GM18508 (cell line): ENCODE measurements at regions not wholly inside any gene's neighbourhood (a gene's known extent, or its start where the extent isn't known, plus 50 kb on each side); places are given as distances from the start of the nearest gene placed in this dataset.
"Not testable (repeated sequence)": the region's sequence is repeated elsewhere in the genome, so short reads cannot be mapped to it uniquely, and the experiment has no call there.

Experiments used
- ATAC-seq: cut with Tn5 transposase; IDR thresholded peaks from one replicate; pipeline ENCODE4 v1.9.1; 2021; ENCODE audit warnings: moderate number of reproducible peaks; ENCODE audit not compliant: insufficient read depth, unreplicated experiment

GRCh38 chr2:17460371-17461086, 57.7 kb downstream of the RAD51AP2 start:
- ATAC-seq, result no peak

- no peak for ATAC-seq
Measured at GRCh38 chr2:17455343-17455742, 62.9 kb downstream of the RAD51AP2 start.

GRCh38 chr2:17446191-17446590, 72.0 kb downstream of the RAD51AP2 start:
- ATAC-seq, result not testable (repeated sequence)

GRCh38 chr2:17445744-17446143, 72.5 kb downstream of the RAD51AP2 start:
- no peak for ATAC-seq

- ATAC-seq, result no peak
Measured at GRCh38 chr2:17442334-17442733, 75.9 kb downstream of the RAD51AP2 start.

GRCh38 chr2:17441790-17442189, 76.5 kb downstream of the RAD51AP2 start:
- ATAC-seq, result no peak

GRCh38 chr2:17441055-17441771, 77.0 kb downstream of the RAD51AP2 start:
- no peak for ATAC-seq

- ATAC-seq, result no peak
Measured at GRCh38 chr2:17430326-17430725, 87.9 kb downstream of the RAD51AP2 start.

GRCh38 chr2:17429130-17429529, 89.1 kb downstream of the RAD51AP2 start:
- no peak for ATAC-seq

GRCh38 chr2:17427401-17427800, 90.8 kb downstream of the RAD51AP2 start:
- no peak for ATAC-seq

- no peak for ATAC-seq
Measured at GRCh38 chr2:17426743-17427142, 91.5 kb downstream of the RAD51AP2 start.

GRCh38 chr2:17422061-17422460, 96.2 kb downstream of the RAD51AP2 start:
- no peak for ATAC-seq

GRCh38 chr2:17416884-17417391, 101.3 kb downstream of the RAD51AP2 start:
- ATAC-seq, result no peak

- no peak for ATAC-seq
Measured at GRCh38 chr2:17413036-17413435, 105.2 kb downstream of the RAD51AP2 start.

GRCh38 chr2:17401096-17401495, 117.1 kb downstream of the RAD51AP2 start:
- no peak for ATAC-seq

- ATAC-seq, result no peak
Measured at GRCh38 chr2:17398770-17399169, 119.5 kb downstream of the RAD51AP2 start.

GRCh38 chr2:17388798-17389197, 129.4 kb downstream of the RAD51AP2 start:
- no peak for ATAC-seq

- no peak for ATAC-seq
Measured at GRCh38 chr2:17387591-17387990, 130.6 kb downstream of the RAD51AP2 start.

- no peak for ATAC-seq
Measured at GRCh38 chr2:17386771-17387170, 131.5 kb downstream of the RAD51AP2 start.

- no peak for ATAC-seq
Measured at GRCh38 chr2:17380003-17380402, 138.2 kb downstream of the RAD51AP2 start.

- no peak for ATAC-seq
Measured at GRCh38 chr2:17375262-17375661, 143.0 kb downstream of the RAD51AP2 start.

GRCh38 chr2:17373741-17374140, 144.5 kb downstream of the RAD51AP2 start:
- no peak for ATAC-seq
